ENCODE measurements at regions not wholly inside any gene's neighbourhood (a gene's known extent, or its start where the extent isn't known, plus 50 kb on each side); places are given as distances from the start of the nearest gene placed in this dataset.

DNA sequence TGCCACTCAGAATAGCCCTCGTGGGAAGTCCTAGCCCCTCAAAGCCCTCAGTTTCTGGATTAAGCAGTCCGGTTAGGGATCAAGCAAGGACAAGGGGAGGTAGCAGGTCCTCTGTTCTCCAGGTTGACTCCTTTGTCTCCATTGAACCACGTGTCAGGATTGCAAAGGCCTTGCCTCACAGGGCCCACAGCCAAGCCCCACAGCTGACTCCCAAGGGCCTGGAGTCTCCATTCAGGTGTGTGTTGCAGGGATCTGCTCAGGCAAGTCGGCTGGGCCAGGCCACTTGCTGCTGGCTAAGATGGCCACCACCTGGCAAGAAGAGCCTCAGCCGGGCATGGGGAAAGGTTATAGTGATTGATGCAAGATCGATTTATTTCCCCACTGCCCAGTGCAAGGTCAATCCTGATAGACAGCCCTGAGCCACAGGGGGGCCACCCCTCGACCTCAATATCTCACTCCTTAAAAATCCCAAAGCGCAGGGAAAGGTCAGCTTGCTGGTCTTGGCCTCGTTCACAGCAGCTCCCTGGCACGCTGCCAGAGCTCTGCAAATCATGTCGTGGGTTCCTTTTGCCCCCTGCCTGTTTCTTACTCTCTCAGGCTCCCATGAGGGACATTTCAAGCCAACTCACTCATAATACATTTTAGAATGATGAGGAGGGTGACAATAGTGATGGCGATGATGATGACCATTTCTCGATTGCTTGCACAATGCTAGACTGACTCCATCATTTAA lies 75.9 kb downstream of the EDN3 start:
- DNase-seq (ENCODE audit: low read depth in 3 of 3): no peak

DNA sequence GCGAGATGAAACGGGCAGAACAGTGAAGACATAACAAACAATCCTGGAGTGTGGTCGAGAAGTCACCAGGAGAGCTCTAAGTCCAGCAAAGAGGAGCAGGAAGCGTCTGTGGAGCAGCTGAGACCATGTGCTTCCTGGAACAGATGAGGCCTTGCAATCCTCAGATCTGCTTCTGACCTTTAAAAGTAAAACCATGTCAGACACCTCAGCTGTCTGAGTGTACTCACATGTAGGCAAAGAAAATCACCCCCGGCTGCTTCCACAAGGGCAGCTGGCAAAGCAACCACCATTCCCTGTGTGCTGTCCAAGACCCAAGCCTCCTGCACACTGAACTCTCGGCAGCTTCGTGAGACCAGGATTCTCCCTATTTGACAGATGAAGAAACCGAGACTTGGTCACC lies 76.6 kb downstream of the EDN3 start:
- DNase-seq (ENCODE audit: low read depth in 3 of 3): no peak

DNA sequence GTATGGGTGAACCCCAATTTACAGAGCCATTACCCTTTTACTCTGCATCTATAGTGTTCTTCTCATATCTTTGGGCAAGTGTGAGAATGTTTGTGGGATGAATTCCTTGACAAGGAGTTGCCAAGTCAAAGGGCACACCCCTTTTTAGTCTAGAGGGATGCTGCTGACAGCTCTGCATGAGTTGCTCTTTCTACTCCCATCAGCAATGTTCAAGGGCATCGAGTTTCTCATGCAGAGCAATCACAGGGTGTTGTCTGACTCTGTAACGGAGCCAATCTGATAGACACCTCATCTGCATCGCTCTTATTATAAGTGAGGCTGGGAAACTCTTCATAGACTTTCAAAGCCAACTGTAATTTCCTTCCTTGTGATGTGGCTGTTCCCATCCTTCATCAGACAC lies 77.4 kb downstream of the EDN3 start:
- DNase-seq (ENCODE audit: low read depth in 3 of 3): no peak

- DNase-seq (ENCODE audit: low read depth in 3 of 3): no peak
Measured at GRCh38 chr20:59378396-59378795, 78.0 kb downstream of the EDN3 start.

- no peak for DNase-seq (ENCODE audit: low read depth in 3 of 3)
Measured at GRCh38 chr20:59378966-59379365, 78.6 kb downstream of the EDN3 start.

DNA sequence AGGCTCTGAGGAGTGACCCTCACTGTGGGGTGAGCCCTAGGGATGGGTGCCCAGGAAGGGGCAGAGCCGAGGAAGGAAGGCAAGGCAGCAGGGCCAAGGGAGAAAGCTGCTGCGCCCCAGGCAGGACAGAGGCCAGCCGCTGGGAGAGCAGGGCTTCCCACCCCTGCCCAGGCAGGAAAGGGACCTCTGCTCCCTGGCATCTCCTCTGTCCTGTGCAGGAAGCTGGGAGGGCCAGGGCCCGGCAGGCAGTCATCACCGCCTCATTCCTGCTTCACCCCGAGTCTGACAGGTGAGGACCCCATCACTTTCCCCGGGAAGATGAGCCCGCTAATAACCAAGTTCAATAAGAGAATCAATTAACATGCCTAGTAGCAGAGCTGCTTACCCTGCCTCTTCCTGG lies 81.3 kb downstream of the EDN3 start:
- DNase-seq (ENCODE audit: low read depth in 3 of 3): no peak

DNA sequence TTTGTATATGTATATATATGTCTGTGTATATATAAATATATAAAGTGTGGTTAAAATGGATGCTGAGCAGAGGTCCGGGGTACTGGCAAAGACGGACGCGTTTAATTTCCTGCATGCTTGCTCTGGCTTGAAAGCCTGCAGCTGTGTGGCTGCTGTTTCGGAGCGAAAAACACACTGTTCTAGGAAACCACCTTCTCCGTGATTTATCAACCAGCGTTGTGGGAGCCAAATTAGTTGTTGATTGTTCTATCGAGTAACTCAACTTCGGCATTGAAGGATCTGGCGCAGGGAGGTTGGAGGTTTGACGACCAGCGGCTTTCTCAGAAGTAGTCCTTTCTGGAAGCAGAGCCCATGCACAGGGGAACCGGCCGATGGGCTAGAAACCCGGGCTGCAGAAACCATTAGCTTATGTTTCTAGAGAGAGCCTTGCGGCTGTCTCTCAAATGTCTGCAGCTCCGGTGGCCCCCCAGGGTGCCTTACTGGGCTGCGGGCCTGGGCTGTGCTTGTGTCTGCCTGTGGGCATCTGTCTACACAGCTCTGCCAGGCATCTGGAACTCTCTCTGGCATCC lies 81.8 kb downstream of the EDN3 start:
- DNase-seq (ENCODE audit: low read depth in 3 of 3): no peak

DNA sequence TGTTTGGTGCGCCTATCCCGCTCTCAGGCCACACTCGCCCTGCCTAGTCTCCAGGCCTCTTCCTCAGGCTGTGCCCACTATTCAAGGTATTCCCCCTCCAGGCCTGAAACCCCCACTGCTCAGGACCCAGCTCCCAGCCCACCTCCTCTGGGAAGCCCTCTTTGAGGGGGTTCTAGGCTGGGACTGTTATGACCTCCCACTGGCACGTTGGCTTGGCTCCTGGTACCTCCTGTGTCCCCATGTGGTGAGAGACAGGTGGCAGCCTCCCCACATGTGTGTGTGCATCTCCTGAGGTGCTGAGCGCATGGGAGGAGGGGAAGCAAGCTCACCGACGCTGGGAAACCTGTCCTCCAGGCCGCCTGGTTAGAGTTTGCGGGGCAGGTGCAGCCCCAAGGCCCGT lies 82.5 kb downstream of the EDN3 start:
- no peak for DNase-seq (ENCODE audit: low read depth in 3 of 3)

DNA sequence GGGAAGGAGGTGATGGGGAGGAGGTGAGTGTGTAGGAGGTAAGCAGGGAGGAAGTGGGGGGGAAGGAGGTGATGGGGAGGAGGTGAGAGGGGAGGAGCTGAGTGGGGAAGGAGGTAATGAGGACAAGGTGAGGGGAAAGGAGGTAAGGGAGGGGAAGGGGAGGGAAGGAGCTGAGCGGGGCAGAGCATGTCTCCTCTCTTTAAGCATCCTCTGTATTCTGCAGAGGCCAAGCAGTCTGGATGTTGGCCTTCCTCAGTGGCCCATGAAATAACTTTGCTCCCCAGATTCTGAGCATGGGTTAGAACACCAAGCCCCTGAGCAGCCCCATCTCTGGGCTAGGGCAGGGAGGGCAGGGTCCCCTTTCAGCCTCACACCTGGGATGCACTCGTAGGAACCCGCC lies 84.6 kb downstream of the EDN3 start:
- DNase-seq (ENCODE audit: low read depth in 3 of 3): no peak

- DNase-seq (ENCODE audit: low read depth in 3 of 3): no peak
Measured at GRCh38 chr20:59385480-59385879, 85.1 kb downstream of the EDN3 start.

- no peak for DNase-seq (ENCODE audit: low read depth in 3 of 3)
Measured at GRCh38 chr20:59386809-59387208, 86.4 kb downstream of the EDN3 start.

DNA sequence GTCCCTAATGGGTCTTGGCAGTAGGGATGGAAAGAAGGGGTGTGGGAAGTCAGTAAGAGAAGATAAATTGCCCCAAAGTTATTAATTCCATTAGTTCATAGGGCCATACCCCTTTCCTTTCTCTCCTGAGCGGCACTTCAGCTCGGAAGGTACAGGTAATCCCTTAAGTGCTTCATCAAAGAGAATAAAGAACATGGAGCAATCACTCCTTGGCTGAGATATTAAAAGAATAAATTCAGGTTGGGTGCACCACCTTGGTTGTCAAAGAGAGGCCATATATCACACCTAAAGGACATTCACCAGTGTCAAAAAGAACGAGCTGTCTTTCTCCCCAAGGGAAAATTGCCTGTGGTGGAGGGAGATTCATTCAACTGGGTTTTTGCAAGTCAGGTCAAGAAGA lies 87.5 kb downstream of the EDN3 start:
- no peak for DNase-seq (ENCODE audit: low read depth in 3 of 3)

DNA sequence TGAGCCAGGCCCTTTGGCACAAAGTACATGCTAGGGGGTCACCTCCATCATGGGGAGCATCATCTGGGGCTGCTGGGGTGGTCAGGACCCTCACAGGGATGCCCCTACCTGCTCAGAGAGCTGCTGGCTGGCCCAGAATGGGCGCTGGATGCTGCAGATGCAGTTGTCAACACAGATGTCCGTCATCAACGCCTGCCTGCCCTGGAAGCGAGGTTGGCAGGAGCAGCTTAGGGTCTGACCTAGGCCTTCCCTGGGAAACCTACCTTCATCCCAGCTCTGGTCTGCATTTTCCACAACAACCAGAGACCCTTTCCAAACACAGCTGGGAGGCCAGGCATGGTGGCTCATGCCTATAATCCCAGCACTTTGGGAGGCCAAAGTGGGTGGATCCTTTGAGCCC lies 88.0 kb downstream of the EDN3 start:
- no peak for DNase-seq (ENCODE audit: low read depth in 3 of 3)

GRCh38 chr20:59390437-59390836 lies 90.0 kb downstream of the EDN3 start:
- DNase-seq (ENCODE audit: low read depth in 3 of 3): no peak

GRCh38 chr20:59391975-59392374 lies 91.6 kb downstream of the EDN3 start:
- no peak for DNase-seq (ENCODE audit: low read depth in 3 of 3)

GRCh38 chr20:59392736-59393135 lies 92.3 kb downstream of the EDN3 start:
- DNase-seq (ENCODE audit: low read depth in 3 of 3): no peak

- DNase-seq (ENCODE audit: low read depth in 3 of 3): no peak
Measured at GRCh38 chr20:59393142-59393541, 92.7 kb downstream of the EDN3 start.

DNA sequence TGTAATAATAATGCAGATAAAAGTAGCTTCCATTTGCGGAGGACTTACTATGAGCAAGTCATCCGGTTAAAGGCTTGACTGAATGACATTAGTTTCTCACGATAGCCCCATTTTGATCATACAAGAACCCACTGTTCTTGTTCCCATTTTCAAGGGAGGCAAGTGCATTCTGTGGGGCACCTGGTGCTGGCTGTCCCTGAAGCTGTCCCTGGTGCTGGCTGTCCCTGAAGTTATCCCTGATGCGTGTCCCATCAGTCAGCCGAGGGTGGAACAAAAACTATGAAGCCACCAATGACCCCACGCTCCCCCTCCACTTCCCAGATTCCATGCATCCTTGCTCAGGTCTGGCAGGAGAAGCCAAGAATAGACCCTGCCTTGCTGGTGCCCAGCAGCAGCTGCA lies 95.3 kb downstream of the EDN3 start:
- no peak for DNase-seq (ENCODE audit: low read depth in 3 of 3)

- no peak for DNase-seq (ENCODE audit: low read depth in 3 of 3)
Measured at GRCh38 chr20:59398537-59399205, 98.3 kb downstream of the EDN3 start.

- DNase-seq (ENCODE audit: low read depth in 3 of 3): no peak
Measured at GRCh38 chr20:59399426-59400099, 99.2 kb downstream of the EDN3 start.

DNA sequence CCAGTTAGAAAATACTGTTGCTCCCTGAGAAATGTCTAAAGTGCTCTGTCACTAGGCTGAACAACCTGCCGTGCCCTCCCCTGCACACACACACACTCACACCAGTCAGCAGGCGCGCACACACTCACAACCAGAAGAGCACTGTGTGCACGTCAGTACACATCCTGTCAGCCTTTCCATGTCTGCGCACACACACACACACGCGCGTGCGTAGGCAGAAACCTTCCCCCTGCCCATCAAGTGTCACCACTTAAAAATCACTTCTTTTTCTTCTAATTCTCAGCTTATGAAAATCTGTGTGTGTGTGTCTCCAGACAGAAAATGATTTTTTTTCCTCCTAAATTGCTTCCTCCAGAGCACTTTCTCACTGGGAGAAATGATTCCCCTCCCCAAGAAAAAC lies 100.3 kb downstream of the EDN3 start:
- no peak for DNase-seq (ENCODE audit: low read depth in 3 of 3)

DNA sequence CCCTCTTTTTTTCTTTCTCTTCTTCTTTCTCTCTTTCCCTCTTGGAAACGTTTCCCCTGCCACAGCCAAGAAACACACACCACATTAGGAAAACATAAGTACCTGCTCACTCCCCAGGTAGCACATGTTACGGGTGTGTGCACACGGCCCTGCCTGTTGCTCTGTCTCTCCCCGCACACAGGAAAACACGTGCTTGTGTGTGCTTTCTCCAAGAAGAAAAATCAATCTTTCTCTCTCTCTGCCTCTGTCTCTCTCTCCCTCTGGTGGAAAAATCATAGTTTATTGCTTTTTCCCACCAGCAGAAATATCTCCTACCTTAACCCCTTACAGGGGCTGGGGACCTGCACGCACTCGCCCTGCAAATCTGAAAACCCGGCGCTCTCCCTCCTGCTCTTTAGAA lies 102.3 kb downstream of the EDN3 start:
- DNase-seq (ENCODE audit: low read depth in 3 of 3): no peak

Measured in stimulated activated CD4-positive, alpha-beta T cell treated with anti-CD3 and anti-CD28 coated beads, TNF-alpha, amount 100 ng/mL, for 4 hours (primary cell).